ENCODE measurements at regions not wholly inside any gene's neighbourhood (a gene's known extent, or its start where the extent isn't known, plus 50 kb on each side); places are given as distances from the start of the nearest gene placed in this dataset.
"Not testable (repeated sequence)": the region's sequence is repeated elsewhere in the genome, so short reads cannot be mapped to it uniquely, and the experiment has no call there.

DNA sequence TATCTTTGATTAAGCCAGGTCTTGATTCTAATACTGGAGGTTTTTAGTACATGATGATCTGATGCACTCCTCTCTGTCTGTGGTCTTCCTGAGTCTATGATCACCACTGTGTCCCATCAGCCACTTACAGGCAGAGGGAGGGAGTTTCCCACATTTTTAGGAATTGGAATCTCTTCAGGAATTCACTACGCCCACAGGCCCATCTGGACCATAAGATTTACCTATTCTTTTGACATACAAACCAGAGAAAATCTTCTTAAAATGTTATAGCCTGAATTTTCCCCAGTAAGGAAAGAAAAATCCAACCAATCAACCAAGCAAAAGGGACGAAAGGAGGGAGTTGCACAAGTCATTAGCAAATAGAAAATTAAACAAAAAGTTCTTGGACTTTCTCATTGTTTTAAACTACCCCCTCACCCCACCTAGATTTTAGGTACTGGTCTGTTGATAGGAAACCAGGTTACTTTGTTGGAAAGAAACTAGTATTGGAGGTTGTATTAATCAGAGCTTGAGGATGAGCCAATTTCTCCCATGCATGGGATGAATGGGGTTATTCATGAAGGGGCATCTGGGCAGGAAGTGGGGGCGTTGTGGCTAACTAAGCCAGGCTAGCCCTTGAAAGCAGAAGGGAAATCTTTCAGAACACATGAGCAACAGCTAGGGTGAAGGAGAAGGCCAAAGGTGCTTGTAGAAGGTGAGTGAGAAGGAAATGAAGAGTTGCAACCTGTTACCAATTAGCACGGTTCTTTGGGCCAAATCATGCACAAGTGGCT is 328.2 kb upstream of the MEX3C start:
- no peak for DNase-seq

DNA sequence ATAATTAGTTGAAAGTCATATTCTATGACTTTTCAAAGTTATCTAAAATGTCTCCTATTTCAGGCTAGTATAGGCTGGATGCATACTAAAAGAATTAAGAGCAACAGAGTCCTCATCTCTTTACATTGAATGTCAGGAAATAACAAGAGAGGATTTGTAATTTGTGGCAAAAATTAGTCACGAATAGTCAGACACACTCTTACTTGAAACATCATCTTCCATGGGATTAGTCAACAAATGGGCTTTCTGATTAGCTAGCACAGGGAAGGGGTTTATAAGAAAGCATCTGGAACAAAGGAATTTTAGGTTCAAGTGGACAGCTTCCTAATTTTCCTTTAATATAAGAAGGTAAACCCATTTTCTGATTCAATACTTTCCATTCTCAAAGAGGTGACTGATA is 330.3 kb upstream of the MEX3C start:
- no peak for DNase-seq

GRCh38 chr18:51531501-51531900 is 334.0 kb upstream of the MEX3C start:
- DNase-seq: no peak

GRCh38 chr18:51537487-51537886 is 340.0 kb upstream of the MEX3C start:
- DNase-seq: no peak

DNA sequence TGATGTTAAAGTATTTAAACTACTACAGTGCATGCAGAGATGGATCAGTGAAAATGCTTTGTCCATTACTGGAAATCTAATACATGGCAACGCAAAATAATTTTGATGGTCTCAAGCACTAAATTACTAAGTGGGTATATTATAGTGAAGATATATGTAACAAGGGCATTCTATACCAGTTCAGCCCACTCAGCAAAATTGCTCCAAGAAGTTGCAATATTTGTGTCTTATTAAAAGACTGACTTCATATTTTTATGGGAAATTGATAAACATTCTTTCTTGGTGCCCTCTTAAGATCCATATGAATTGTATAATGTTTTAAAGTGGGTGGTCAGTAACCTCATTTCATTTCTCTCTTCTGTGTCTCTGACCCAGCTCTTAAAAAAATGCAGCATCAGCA is 343.1 kb upstream of the MEX3C start:
- DNase-seq: no peak

DNA sequence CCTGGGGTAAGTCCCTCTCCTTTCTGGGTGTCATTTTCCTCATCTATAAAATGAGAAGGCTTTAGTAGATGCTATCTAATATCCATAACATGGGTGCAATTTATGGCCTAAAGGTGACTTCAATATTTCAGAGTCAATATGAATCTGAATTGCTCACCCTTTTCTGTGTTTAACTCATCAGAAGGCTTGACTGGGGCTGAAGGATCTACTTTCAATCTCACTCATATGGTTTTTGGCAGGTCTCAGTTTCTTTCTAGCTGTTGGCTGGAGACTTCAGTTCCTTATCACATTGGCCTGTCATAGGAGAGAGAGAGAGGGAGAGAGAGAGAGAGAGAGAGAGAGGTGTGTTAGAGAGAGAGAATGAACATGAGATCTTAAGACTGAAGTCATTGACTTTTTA is 343.7 kb upstream of the MEX3C start:
- DNase-seq: no peak

DNA sequence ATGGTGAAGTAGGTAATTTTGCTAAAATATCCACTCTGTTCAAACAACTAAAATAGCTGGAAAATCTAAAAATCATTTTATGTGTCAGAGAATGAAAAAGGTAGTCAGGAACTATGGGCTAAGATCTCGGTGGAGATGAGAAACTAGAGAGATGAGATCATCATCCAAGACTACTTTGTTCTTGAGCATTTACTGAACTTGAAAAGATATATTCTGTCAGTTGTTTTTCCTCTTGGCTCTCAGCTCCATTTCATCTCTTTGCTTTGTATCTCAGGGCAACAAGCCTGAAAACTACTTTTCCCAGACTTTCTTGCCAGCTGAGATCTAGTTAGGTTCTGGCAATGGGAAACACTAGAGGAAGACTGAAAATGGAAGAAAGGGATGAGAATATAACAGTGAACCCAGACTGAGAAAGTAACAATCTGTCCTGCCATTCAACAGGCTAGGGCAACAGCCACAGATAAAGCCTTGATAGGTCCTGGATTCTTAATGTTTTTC is 346.2 kb upstream of the MEX3C start:
- no peak for DNase-seq

GRCh38 chr18:51545446-51545845 is 348.0 kb upstream of the MEX3C start:
- no peak for DNase-seq

GRCh38 chr18:51559198-51559901 is 361.9 kb upstream of the MEX3C start:
- no peak for DNase-seq

DNA sequence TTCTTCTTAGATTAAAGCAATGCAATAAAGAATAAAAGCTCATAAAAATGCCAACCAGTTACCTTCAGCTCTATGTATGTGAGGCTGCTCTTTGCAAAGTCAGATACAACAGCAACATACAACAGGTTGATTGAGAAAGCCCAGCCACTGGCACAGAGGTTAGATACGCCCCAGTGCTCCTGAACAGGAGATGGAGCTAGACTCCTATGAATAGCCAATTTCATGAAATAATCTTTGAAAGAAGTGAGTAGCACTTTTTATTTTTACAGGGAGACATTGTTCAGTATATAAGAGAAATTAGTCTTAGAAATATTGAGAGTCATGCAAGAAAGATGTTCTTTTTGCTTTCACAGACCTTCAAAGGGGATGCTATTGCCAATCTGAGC is 362.4 kb upstream of the MEX3C start:
- DNase-seq: no peak

DNA sequence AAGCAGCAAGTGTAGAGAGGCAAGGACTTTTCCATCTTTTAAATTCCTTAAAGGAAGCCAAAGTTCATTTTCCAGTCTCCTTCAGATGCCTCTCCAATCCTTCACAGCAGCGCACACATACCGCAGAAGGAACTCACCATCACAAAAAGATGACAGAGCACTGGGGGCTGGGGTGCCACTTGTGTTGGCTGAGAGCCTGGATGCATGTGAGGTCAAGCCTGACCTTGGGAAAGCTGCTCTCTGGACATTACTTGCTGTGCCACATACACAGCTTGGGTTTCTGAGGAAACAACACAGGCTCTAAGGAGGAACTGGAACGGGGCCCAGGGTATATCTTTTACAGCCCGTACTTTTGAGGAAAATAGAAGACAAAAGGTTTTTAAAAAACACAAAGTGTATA is 364.3 kb upstream of the MEX3C start:
- DNase-seq: no peak

GRCh38 chr18:51562866-51563265 is 365.4 kb upstream of the MEX3C start:
- no peak for DNase-seq

GRCh38 chr18:51563396-51563795 is 365.9 kb upstream of the MEX3C start:
- no peak for DNase-seq

DNA sequence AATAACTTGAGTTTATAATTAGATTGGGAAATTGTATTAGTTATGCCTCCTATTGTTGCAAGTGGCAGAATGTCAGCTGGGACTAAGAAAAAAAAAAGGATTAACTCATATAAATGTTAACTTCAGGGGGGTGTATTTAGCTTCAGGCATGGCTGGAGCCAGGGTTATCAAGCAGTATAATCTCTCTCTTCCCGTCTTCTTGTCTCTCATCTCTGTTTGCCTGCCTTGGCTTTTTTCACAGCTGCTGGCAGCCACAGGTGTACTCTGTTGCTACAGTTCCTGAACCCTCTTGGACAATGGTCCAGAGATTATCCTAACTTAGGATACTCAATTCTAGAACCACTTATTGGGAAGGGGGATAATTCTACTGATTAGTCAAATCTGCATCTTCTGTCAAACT is 370.7 kb upstream of the MEX3C start:
- no peak for DNase-seq

DNA sequence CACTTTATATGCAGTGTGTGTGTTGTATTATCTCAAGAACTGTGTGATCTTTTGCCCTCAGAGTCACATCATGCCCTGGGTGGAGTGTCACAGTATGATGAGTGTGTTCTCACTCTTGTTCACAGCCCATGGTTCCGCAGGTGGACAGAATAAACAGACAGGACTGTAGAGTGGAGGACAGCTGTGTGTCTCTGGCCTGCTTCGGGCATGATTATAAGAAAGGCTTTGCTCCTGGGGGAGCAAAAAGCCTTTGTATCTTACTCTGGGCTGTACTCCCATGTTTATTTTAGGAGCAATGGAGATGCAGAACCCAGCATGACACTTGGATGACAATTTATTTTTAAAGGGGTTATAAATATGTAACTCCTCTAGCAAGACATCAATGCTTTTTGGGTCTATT is 371.7 kb upstream of the MEX3C start:
- no peak for DNase-seq

GRCh38 chr18:51569561-51569960 is 372.1 kb upstream of the MEX3C start:
- DNase-seq: no peak

GRCh38 chr18:51570071-51570470 is 372.6 kb upstream of the MEX3C start:
- not testable (repeated sequence) for DNase-seq

- not testable (repeated sequence) for DNase-seq
Observed at GRCh38 chr18:51573886-51574285, 376.4 kb upstream of the MEX3C start.

DNA sequence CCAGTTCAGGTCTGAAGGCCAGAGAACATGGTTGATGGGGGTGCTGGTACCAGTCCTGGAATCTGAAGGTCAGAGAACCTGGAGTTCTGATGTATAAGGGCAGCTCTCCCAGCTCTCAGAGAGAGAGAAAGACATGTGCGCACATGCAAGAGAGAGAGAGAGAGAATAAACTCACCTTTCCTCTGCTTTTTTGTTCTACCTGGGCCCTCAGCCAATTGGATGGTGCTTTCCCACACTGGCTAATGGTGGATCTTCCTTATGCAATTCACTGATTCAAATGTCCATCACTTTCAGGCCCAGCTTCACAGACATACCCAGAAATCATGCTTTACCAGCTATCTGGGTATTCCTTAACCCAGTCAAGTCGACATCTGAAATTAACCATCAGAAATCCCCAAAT is 377.7 kb upstream of the MEX3C start:
- DNase-seq: no peak

GRCh38 chr18:51578406-51578980 is 381.0 kb upstream of the MEX3C start:
- no peak for DNase-seq

DNA sequence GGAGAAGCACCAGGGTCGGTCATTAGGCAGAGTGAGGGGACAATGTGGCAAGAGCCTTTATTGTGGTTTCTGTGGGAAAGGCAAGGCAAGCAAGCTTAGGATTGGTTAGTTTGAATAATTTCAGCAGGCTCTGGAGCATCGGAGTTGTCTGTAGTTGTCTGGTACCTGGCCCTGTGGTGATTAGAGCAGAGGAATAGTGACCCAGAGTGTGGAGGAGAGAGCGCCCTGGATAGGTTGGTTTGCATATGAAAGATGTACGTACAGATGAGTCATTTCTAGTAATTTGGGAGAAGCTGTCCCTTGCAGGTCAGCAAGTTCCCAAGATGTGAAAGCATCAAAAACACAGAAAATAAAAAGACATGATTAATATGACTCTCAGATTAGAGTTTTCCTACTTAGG is 383.1 kb upstream of the MEX3C start:
- no peak for DNase-seq

- DNase-seq: no peak
Observed at GRCh38 chr18:51582551-51582950, 385.1 kb upstream of the MEX3C start.

DNA sequence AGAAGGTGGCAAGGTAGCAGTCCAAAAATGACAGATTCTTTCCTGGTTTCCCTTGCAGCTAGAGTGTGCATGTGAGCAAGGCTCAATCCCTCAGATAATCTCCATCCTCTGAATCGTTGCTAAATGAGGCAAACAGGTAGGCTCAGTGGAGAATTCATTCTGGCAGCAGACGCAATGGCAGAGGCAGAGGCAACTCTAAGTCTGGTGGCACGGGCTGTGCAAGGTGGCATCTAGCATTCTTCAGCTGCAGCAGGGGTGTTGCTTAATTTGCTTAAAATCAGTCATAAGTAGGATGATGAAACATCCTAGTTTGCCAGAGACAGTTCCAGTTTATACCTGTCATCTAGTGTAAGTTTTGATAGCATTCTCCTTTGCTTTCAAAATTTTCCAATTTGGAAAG is 391.1 kb upstream of the MEX3C start:
- no peak for DNase-seq

- no peak for DNase-seq
Observed at GRCh38 chr18:51593931-51594330, 396.4 kb upstream of the MEX3C start.

All from CD4-positive, alpha-beta T cell treated with Interleukin-4 for 1 hour (primary cell).